ENCODE measurements at regions not wholly inside any gene's neighbourhood (a gene's known extent, or its start where the extent isn't known, plus 50 kb on each side); places are given as distances from the start of the nearest gene placed in this dataset.

GRCh38 chr10:24039897-24040296, 169.0 kb upstream of the KIAA1217 start:
- H3K4me3 Mint-ChIP-seq (ENCODE audit: unreplicated experiment): no peak overlapping the region
- DNase-seq (ENCODE audit: low read depth): no peak
- no peak for FAIRE-seq
- Histone ChIP-seq H3K9me3 (ENCODE audit: insufficient read depth, low read depth, low read length) (no peaks in the 10 kb centered on the region), H3K36me3 (ENCODE audit: insufficient read depth, low read length) (no peaks in the 10 kb centered on the region), H3K27ac (ENCODE audit: low read depth, low read length) (no peak overlapping the region), H3K4me2 (ENCODE audit: low read length) (no peak overlapping the region), H3K4me3 (ENCODE audit: insufficient read depth, low read depth, low read length) (no peak overlapping the region), H3K79me2 (ENCODE audit: insufficient read depth, low read length) (no peaks in the 10 kb centered on the region), H3K4me1 (ENCODE audit: insufficient read depth, low read length) (no peaks in the 10 kb centered on the region), H2AFZ (ENCODE audit: low read depth, low read length) (no peak overlapping the region), H3K27me3 (ENCODE audit: insufficient read depth, low read length) (no peaks in the 10 kb centered on the region), H4K20me1 (ENCODE audit: insufficient read depth, low read length) (no peaks in the 10 kb centered on the region), H3K9ac (ENCODE audit: low read length) (no peak overlapping the region)
- H3K27ac Mint-ChIP-seq (ENCODE audit: unreplicated experiment): no peak overlapping the region
- no peaks in the 10 kb centered on the region for H3K9me3 Mint-ChIP-seq (ENCODE audit: unreplicated experiment)
- H3K36me3 Mint-ChIP-seq (ENCODE audit: low read depth, unreplicated experiment): no peaks in the 10 kb centered on the region
- H3K27me3 Mint-ChIP-seq (ENCODE audit: low read depth, unreplicated experiment): peaks cover 3% of the 10 kb centered on the region
- TF ChIP-seq CTCF (IDR thresholded peaks at IDR 0.05; ENCODE audit: insufficient read depth, low read depth, low read length) (no peak), EZH2 (IDR thresholded peaks at IDR 0.05; ENCODE audit: insufficient read depth, low read length) (no peak)
- H3K4me1 Mint-ChIP-seq (ENCODE audit: low read depth, unreplicated experiment): no peaks in the 10 kb centered on the region

- H3K36me3 Mint-ChIP-seq (ENCODE audit: low read depth, unreplicated experiment): no peaks in the 10 kb centered on the region
- no peaks in the 10 kb centered on the region for H3K27me3 Mint-ChIP-seq (ENCODE audit: low read depth, unreplicated experiment)
- no peak overlapping the region for H3K4me3 ChIP-seq (ENCODE audit: insufficient read depth, low read depth, low read length)
- no peak overlapping the region for H3K4me3 Mint-ChIP-seq (ENCODE audit: unreplicated experiment)
- no peak overlapping the region for H2AFZ ChIP-seq (ENCODE audit: low read depth, low read length)
- no peaks in the 10 kb centered on the region for H3K9me3 Mint-ChIP-seq (ENCODE audit: unreplicated experiment)
- H3K27me3 ChIP-seq (ENCODE audit: insufficient read depth, low read length): no peaks in the 10 kb centered on the region
- no peak overlapping the region for H3K4me2 ChIP-seq (ENCODE audit: low read length)
- no peaks in the 10 kb centered on the region for H3K9me3 ChIP-seq (ENCODE audit: insufficient read depth, low read depth, low read length)
- no peaks in the 10 kb centered on the region for H3K4me1 ChIP-seq (ENCODE audit: insufficient read depth, low read length)
- H3K9ac ChIP-seq (ENCODE audit: low read length): no peak overlapping the region
- no peaks in the 10 kb centered on the region for H3K79me2 ChIP-seq (ENCODE audit: insufficient read depth, low read length)
- FAIRE-seq (no peak), DNase-seq (ENCODE audit: low read depth) (no peak)
- no peaks in the 10 kb centered on the region for H3K4me1 Mint-ChIP-seq (ENCODE audit: low read depth, unreplicated experiment)
- TF ChIP-seq CTCF (IDR thresholded peaks at IDR 0.05; ENCODE audit: insufficient read depth, low read depth, low read length) (no peak), EZH2 (IDR thresholded peaks at IDR 0.05; ENCODE audit: insufficient read depth, low read length) (no peak)
- H3K27ac ChIP-seq (ENCODE audit: low read depth, low read length): no peak overlapping the region
- H3K36me3 ChIP-seq (ENCODE audit: insufficient read depth, low read length): no peaks in the 10 kb centered on the region
- H4K20me1 ChIP-seq (ENCODE audit: insufficient read depth, low read length): no peaks in the 10 kb centered on the region
- no peak overlapping the region for H3K27ac Mint-ChIP-seq (ENCODE audit: unreplicated experiment)
Observed at GRCh38 chr10:24041034-24041433, 167.9 kb upstream of the KIAA1217 start.

GRCh38 chr10:24041834-24042233, 167.1 kb upstream of the KIAA1217 start:
- Histone ChIP-seq H3K4me3 (ENCODE audit: insufficient read depth, low read depth, low read length) (no peak overlapping the region), H3K27ac (ENCODE audit: low read depth, low read length) (no peak overlapping the region), H3K79me2 (ENCODE audit: insufficient read depth, low read length) (no peaks in the 10 kb centered on the region), H2AFZ (ENCODE audit: low read depth, low read length) (no peak overlapping the region), H3K27me3 (ENCODE audit: insufficient read depth, low read length) (no peaks in the 10 kb centered on the region), H4K20me1 (ENCODE audit: insufficient read depth, low read length) (no peaks in the 10 kb centered on the region), H3K9me3 (ENCODE audit: insufficient read depth, low read depth, low read length) (no peaks in the 10 kb centered on the region), H3K4me2 (ENCODE audit: low read length) (no peak overlapping the region), H3K9ac (ENCODE audit: low read length) (no peak overlapping the region), H3K4me1 (ENCODE audit: insufficient read depth, low read length) (no peaks in the 10 kb centered on the region), H3K36me3 (ENCODE audit: insufficient read depth, low read length) (no peaks in the 10 kb centered on the region)
- H3K9me3 Mint-ChIP-seq (ENCODE audit: unreplicated experiment): no peaks in the 10 kb centered on the region
- no peak overlapping the region for H3K4me3 Mint-ChIP-seq (ENCODE audit: unreplicated experiment)
- no peaks in the 10 kb centered on the region for H3K27me3 Mint-ChIP-seq (ENCODE audit: low read depth, unreplicated experiment)
- DNase-seq (ENCODE audit: low read depth) (no peak), FAIRE-seq (no peak)
- TF ChIP-seq EZH2 (IDR thresholded peaks at IDR 0.05; ENCODE audit: insufficient read depth, low read length) (no peak), CTCF (IDR thresholded peaks at IDR 0.05; ENCODE audit: insufficient read depth, low read depth, low read length) (no peak)
- H3K27ac Mint-ChIP-seq (ENCODE audit: unreplicated experiment): no peak overlapping the region
- H3K36me3 Mint-ChIP-seq (ENCODE audit: low read depth, unreplicated experiment): no peaks in the 10 kb centered on the region
- H3K4me1 Mint-ChIP-seq (ENCODE audit: low read depth, unreplicated experiment): no peaks in the 10 kb centered on the region

Measured in astrocyte (in vitro differentiated cells and primary cell).